ENCODE measurements at regions not wholly inside any gene's neighbourhood (a gene's known extent, or its start where the extent isn't known, plus 50 kb on each side); places are given as distances from the start of the nearest gene placed in this dataset.
A peak's percentile ranks its signal among the peaks of the same experiment; 100 is the strongest.
"Not testable (repeated sequence)": the region's sequence is repeated elsewhere in the genome, so short reads cannot be mapped to it uniquely, and the experiment has no call there.

DNA sequence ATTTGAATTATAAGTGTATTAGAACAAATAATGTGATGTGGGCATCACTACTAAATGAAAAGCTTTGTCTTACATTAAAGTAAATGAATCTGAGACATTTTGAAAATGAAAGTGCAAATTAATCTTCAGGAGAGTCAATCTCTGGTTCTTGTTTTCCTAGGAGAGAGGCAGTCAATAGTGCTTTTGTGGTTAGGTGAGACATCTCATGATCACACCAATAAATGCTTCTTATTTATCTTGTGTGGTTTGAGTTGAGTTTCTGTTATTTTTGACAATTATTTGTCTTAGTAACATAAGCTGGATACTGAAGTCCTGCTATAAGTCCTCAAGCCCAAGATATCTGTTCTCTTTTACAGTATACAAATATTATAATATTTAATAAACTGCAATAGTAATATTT lies 1378.0 kb upstream of the PCDH9 start:
- no peak for DNase-seq

GRCh38 chr13:68597641-68598040 lies 1367.5 kb upstream of the PCDH9 start:
- peak; percentile 59 for DNase-seq

DNA sequence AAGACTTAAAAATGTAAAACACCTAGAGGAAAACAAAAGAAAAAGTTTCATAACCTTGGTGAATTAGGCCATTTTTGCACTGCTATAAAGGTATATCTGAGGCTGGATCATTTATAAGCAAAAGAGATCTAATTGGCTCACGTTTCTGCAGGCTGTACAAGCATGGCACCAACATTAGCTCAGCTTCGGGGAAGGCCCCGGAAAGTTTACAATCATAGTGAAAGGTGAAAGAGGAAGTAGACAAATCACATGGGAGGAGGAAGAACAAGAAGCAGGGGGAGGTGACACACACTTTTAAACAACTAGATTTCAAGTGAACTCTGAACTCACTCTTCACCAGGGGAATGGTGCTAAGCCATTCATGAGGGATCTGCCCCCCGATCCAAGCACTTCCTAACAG lies 1358.5 kb upstream of the PCDH9 start:
- DNase-seq: no peak

GRCh38 chr13:68584776-68585175 lies 1354.6 kb upstream of the PCDH9 start:
- DNase-seq: no peak

- no peak for DNase-seq
Observed at GRCh38 chr13:68574053-68574452, 1343.9 kb upstream of the PCDH9 start.

DNA sequence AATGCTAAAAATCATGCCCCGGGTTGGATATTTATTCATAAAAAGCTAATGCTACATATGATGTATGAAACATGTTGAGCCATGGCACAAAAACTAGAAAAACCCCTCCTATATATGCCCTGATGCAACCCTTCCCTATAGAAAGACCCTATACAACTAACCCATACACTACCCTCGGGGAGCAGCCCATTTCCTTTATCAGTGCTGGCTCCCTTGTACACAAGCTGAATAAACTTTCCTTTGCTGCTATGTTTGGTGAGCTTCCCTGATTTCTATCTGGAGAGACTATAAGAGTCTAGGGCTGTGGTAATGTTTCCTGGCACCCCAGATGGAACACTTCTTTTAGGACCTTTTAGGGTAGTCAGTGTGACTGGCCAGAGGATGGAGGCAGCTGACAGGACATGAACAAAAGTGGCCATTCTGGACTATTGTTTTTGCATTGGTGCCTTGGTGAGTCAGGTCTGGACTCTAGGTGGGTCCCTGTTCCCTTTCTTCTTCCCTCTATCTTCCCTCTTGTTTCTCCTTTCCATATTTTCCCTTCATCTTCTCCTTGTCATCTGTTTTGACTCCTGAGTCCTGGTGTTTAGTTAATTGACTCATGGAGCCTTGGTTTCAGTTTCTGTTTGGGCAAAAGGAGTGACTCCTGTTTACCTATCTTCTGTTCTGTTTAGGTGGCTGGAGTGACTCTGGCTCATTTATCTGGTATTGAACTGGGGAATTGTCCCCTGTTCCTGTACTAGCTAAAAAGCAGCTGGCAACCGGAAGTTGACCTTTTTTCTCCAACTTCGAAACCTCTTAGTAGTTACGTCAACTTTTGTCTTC lies 1321.8 kb upstream of the PCDH9 start:
- DNase-seq: no peak

DNA sequence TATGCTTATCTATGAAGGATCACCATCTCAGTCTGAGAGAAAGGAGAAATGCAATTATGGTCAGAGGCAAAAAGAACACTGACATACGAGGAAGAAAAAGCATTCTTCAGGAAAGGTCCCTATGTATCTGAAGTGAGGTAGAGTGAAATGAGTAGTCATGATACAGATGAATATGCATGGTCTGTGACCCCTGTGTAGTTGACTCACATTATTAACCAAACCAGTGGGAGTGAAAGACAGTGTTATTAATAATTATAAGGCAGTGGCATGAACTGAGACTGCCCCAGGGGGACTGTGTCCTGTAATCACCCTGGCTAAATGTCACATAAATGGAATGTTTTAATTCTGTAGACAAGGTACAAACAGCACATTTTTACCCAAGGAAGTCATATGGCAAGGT lies 1320.2 kb upstream of the PCDH9 start:
- no peak for DNase-seq

DNA sequence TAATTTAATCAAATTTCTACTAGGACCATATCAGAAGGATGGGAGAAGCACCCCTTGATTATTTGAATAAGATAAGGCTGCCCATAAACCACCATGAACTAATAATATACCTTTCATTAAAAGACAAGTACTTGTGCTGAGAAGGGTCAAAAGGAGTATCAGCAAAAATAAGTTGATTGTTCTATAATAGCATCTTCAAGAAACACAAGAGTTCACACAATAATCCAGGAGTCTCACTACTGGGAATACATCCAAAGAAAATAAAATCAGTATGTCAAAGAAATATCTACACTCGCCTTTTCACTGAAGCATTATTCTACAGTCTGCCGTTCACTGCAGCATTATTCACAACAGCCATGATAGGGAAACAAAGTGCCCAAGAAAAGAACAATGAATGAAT lies 1310.1 kb upstream of the PCDH9 start:
- DNase-seq: no peak

- no peak for DNase-seq
Observed at GRCh38 chr13:68535329-68535728, 1305.2 kb upstream of the PCDH9 start.

- not testable (repeated sequence) for DNase-seq
Observed at GRCh38 chr13:68527167-68527566, 1297.0 kb upstream of the PCDH9 start.

DNA sequence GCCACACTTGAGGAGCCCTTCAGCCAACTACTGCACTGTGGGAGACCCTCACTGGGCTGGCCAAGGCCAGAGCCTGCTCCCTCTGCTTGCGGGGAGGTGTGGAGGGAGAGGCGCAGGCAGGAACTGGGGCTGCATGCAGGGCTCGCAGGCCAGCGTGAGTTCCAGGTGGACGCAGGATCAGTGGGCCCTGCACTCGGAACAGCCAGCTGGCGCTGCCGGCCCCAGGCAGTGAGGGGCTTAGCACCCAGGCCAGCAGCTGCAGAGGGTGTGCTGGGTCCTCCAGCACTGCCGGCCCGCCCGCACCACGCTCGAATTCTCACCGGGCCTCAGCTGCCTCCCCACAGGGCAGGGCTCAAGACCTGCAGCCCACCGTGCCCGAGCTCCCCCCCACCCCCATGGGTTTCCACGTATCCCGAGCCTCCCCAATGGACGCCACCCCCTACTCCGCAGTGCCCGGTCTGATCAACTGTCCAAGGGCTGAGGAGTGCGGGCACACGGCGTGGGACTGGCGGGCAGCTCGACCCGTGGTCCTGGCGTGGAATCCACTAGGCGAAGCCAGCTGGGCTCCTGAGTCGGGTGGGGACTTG lies 1293.8 kb upstream of the PCDH9 start:
- no peak for DNase-seq

GRCh38 chr13:68522184-68522583 lies 1292.0 kb upstream of the PCDH9 start:
- DNase-seq: no peak

DNA sequence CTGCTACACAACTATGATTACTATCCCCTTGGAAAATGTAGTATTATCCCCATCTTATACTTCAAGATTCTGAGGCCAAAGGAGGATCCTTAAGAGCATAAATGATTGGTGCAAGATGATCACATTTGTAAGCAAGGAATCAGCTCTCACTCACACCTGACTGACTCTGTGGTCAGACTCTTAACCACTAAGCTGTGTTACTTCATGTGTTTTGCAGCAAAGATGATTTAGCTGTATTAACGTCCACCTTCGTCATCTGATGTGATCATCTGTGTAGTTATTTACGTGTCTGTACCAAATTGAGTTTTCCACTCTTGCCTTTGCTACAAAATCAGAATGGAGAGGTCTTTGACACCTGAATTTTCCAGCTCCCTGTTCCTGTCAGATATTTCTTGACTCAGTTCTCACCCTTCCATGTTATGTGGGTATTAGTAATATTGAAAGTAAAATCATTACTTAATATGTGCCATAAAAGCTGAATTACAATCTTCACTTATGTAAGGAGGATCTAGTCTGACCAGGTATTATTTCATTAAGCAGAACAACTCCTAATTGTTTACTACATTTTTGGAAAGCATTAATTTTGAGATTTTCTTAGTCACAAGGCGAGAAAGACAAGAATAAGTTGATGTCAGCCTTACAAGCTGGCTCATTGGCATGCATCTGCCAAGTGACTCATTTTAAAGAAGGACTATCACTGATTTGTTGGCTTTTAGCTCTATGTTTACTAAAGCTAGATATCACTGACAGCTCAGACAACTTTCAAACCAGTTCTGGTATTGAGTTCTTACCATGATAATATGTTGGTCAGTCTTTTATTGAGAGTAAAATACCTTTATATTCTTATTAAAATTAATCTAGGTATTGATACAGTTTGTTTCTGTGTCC lies 1279.8 kb upstream of the PCDH9 start:
- DNase-seq: no peak

GRCh38 chr13:68506888-68507551 lies 1276.9 kb upstream of the PCDH9 start:
- DNase-seq: no peak

- no peak for DNase-seq
Observed at GRCh38 chr13:68490594-68490993, 1260.5 kb upstream of the PCDH9 start.

DNA sequence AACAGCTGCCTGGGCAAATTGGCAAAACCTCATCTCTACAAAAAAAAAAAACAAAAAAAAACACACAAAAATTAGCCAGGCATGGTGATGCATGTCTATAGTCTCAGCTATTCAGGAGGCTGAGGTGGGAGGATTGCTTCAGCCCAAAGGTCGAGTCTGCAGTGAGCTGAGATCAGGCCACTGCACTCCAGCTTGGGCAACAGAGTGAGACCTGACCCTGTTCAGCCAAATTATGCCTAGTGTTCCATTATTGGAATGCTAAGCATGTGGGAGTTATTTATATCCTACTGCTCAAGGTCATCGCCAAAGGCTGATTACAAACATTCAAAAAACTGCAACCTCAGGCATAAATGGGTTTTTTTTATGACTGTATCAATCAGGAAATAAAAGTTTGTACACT lies 1251.0 kb upstream of the PCDH9 start:
- DNase-seq: no peak

GRCh38 chr13:68473834-68474326 lies 1243.7 kb upstream of the PCDH9 start:
- DNase-seq: no peak

DNA sequence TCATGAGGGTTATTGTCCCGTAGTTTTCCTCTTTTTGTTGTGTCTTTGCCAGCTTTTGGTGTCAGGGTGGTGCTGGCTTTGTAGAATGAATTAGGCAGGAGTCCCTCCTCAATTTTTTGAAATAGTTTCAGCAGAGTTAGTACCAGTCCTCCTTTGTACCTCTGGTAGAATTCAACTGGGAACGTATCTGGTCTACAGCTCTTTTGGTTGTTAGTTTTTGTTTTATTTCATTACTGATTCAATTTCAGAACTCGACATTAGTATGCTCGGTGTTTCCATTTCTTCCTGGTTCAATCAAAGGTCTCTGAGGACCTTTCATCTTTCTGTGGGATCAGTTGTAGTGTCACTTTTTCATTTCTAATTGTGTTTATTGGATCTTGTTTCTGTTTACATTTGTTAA lies 1237.0 kb upstream of the PCDH9 start:
- DNase-seq: no peak

- no peak for DNase-seq
Observed at GRCh38 chr13:68440874-68441273, 1210.7 kb upstream of the PCDH9 start.

DNA sequence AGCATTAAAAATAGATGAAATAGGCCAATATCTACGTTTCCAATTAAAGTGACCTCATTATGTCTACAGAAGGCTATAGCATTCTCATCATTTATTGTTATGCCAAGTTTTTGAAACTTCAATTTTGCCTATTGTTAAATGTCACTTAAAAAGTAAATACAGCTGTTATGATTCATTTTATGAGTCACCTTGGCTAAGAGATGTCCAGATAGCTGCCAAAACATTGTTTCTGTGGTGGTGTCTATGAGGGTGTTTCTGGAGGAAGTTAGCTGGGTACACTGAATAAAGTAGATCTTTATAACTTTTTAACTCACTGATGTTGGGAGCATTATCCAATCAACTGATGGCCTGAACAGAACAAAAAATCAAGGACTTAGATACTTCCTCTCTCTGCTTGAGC lies 1209.7 kb upstream of the PCDH9 start:
- DNase-seq: no peak

DNA sequence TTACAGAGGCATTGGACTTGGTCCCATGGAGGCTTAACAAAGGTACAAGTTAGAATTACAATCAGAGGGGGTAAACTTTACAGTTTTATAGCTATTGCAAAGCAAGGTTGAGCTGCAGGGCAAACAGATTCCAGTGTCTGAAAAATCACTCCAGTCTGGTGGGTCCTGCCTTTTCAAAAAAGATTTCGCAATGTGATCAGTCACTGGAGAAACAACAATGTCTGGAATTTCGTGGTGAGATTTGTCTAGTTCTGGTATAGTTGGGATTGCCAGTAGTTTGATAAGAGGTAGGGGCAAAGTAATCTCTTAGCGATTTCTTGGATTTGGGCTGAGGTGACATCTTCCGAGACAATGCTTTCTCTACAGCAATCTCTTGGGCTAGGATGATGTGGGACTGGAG lies 1198.2 kb upstream of the PCDH9 start:
- no peak for DNase-seq

DNA sequence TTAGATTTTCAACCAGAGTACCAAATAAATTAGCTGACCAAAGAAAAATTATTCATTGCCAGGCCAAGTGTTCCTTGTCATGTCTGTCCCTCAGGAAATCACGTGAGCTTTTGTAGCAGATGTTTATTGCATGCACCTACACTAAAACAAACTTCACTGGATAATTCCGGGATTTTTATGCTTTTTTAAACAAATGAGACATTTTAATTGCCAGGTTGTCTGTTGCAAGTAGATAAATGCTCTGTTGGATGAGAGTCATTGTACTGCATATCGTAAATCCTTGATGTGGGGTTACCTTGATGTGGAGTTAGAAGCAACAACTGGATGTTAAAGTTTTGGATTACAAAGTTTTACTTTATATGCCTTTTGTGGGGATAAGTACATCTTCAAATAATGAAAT lies 1187.7 kb upstream of the PCDH9 start:
- DNase-seq: no peak

GRCh38 chr13:68410007-68410406 lies 1179.9 kb upstream of the PCDH9 start:
- no peak for DNase-seq

Measured in eye (tissue), 1 donor.